ENCODE measurements at regions not wholly inside any gene's neighbourhood (a gene's known extent, or its start where the extent isn't known, plus 50 kb on each side); places are given as distances from the start of the nearest gene placed in this dataset.

DNA sequence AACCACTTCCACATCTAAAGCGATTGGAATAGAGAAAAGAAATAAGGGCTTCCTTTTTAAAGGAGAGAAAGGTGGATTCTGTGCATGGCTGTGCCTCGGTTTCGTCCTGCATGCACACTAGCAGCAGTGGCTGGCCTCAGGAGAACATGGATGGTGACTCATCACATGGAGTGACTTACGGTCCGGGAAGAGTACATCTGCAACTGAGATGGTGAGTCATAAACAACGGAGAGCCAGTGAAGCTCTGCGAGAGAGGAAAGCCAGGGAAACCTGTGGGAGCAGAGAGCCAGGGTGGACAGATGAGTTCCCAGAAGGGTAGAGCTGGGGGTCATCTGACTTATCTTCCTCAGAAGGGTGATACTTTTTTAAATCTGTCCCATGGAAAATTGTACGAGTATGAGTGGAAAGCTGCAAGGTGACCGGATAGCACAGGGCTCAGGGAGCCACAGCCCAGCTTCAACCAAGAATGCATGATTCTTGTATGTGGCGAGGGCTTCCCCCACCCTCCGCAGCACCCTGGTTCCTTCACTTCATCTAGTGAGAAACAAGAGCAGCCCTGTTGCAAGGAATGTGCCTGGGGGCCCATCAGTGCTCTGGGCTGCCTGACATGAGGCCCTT, 259.1 kb downstream of the KLF6 start (continued):
- 0 out of 2 replicates have a peak, but pooled peaks have one; percentile 29 for TF ChIP-seq NFE2L2 (IDR thresholded peaks at IDR 0.05; ENCODE audit: low read depth, low read length)
- peak; percentile 49 for TF ChIP-seq CEBPB (IDR thresholded peaks at IDR 0.05; ENCODE audit: low read depth, low read length)

DNA sequence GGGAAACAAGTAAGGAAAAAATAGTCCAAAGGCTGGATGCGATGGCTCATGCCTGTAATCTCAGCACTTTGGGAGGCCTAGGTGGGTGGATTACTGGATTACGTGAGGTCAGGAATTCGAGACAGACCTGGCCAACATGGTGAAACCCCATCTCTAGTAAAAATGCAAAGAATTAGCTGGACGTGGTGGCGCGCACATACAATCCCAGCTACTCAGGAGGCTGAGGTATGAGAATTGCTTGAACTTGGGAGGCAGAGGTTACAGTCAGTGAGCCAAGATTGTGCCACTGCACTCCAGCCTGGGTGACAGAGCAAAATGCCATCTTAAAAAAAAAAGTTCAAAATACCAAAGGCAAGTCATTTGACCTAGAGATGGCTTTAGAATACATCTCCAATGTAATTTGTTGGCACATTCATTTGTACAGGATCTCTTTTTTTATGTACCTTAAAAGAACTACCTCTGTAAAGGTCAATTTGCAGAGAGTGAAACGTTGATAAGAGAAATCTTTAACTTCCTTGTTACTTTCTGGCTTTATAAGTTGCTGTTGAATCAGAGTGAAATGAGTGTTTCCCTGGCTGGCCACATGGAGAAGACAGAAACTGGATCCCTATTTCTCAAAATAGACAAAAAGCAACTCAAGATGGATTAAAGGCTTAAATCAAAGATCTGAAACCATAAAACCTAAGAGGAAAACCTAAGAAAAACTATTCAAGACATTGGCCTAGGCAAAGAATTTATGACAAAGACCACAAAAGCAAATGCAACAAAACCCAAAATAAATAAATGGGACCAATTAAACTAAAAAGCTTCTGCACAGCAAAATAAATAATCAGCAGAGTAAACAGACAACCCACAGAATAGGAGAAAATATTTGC, 260.7 kb downstream of the KLF6 start:
- H4K5ac ChIP-seq (ENCODE audit: low read depth, low read length) = no peak overlapping the region
- CTCF ChIA-PET = interaction anchor here (0.9 kb wide), 1 partner anchor 1132 kb away, joined by 3 read pairs; no protein-coding TSS in a partner anchor
- H3K4me1 ChIP-seq (ENCODE audit: control insufficient read depth, insufficient read depth, low read length) = peaks cover 11% of the 10 kb centered on the region
- H3K9ac ChIP-seq (ENCODE audit: low read depth, low read length) = no peak overlapping the region
- no peak overlapping the region for H3K23ac ChIP-seq (ENCODE audit: low read depth, low read length)
- H4K20me1 ChIP-seq (ENCODE audit: insufficient read depth, low read length) = no peaks in the 10 kb centered on the region
- no peaks in the 10 kb centered on the region for H3K36me3 ChIP-seq (ENCODE audit: control insufficient read depth, insufficient read depth, low read length)
- BruUV-seq (replicated peaks) = no TSS peak
- H2BK5ac ChIP-seq (ENCODE audit: low read depth, low read length, poor library complexity, severe bottlenecking) = no peak overlapping the region
- DNase-seq (no peak), ATAC-seq (ENCODE audit: low read depth) (no peak)
- WGBS, 2 experiments (ENCODE audit: extremely low coverage in 2 of 2, insufficient read length in 1 of 2) = 100% methylated on average over 1 of the region's 7 CpGs; no CpG with 5 or more reads in 1 of the 2 experiments
- dilution Hi-C loops (cut with HindIII; ENCODE audit: low sequenced_read_pairs, unreplicated experiment) (no loop called here), in situ Hi-C loops (cut with MboI; ENCODE audit: low sequenced_read_pairs) (no loop called here), intact Hi-C loops (cut with micrococcal nuclease) (no loop called here)
- no peak overlapping the region for H2BK120ac ChIP-seq (ENCODE audit: low read depth, low read length)
- no peak overlapping the region for H3K4me2 ChIP-seq (ENCODE audit: low read depth, low read length)
- H3K4me3 ChIP-seq (ENCODE audit: insufficient read depth, low read depth, low read length) = no peak overlapping the region
- no peak for TF ChIP-seq CEBPB (IDR thresholded peaks at IDR 0.05; ENCODE audit: low read depth, low read length)
- no peak for TF ChIP-seq MAFK (IDR thresholded peaks at IDR 0.05; ENCODE audit: low read depth, low read length)
- no peak for TF ChIP-seq SMC3 (IDR thresholded peaks at IDR 0.05; ENCODE audit: low read depth, low read length)
- TF ChIP-seq RCOR1 (IDR thresholded peaks at IDR 0.05; ENCODE audit: insufficient replicate concordance, low read length) = no peak
- TF ChIP-seq MXI1 (IDR thresholded peaks at IDR 0.05; ENCODE audit: borderline replicate concordance, low read depth, low read length) = no peak
- TF ChIP-seq BHLHE40 (IDR thresholded peaks at IDR 0.05; ENCODE audit: low read depth, low read length) = no peak
- TF ChIP-seq, protein P1, sequence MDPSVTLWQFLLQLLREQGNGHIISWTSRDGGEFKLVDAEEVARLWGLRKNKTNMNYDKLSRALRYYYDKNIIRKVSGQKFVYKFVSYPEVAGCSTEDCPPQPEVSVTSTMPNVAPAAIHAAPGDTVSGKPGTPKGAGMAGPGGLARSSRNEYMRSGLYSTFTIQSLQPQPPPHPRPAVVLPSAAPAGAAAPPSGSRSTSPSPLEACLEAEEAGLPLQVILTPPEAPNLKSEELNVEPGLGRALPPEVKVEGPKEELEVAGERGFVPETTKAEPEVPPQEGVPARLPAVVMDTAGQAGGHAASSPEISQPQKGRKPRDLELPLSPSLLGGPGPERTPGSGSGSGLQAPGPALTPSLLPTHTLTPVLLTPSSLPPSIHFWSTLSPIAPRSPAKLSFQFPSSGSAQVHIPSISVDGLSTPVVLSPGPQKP (IDR thresholded peaks at IDR 0.05; ENCODE audit: borderline replicate concordance, low read depth, low read length) = no peak
- TF ChIP-seq MAZ (IDR thresholded peaks at IDR 0.05; ENCODE audit: borderline replicate concordance, low read depth, low read length) = no peak
- no peak for TF ChIP-seq RFX5 (IDR thresholded peaks at IDR 0.05; ENCODE audit: low read depth, low read length)
- no peak overlapping the region for H3K27ac ChIP-seq (ENCODE audit: insufficient read depth, low read length)
- H2BK20ac ChIP-seq (ENCODE audit: low read depth, low read length) = no peak overlapping the region
- no peak overlapping the region for H3K4ac ChIP-seq (ENCODE audit: low read depth, low read length)
- peak overlapping the region in 1 of 2 experiments; percentile 31; a peak in 1 of 4 replicates for H4K8ac ChIP-seq (ENCODE audit: low read depth in 2 of 2, low read length in 2 of 2)
- no peak overlapping the region for H2AFZ ChIP-seq (replicated peaks; ENCODE audit: low read length, poor library complexity)
- no peak overlapping the region for H3K56ac ChIP-seq (ENCODE audit: extremely low read depth, insufficient read depth, low read length)
- H2AK5ac ChIP-seq (ENCODE audit: low read depth, low read length) = peak overlapping the region; percentile 17; the same call in 1 of the 2 replicates
- H3K27me3 ChIP-seq (ENCODE audit: control insufficient read depth, insufficient read depth, low read length) = no peaks in the 10 kb centered on the region
- no peaks in the 10 kb centered on the region for H3K9me3 ChIP-seq (ENCODE audit: control insufficient read depth, insufficient read depth, low read length)
- H3K18ac ChIP-seq (ENCODE audit: low read depth, low read length) = no peak overlapping the region
- POLR2A ChIA-PET (ENCODE audit: unreplicated experiment) = no interaction called here
- peaks cover 16% of the 10 kb centered on the region for H3K9me1 ChIP-seq (ENCODE audit: insufficient read depth, low read length)
- 0 out of 2 replicates have a peak overlapping the region, but pooled peaks have one; percentile 11 for H3K14ac ChIP-seq (replicated peaks; ENCODE audit: low read depth, low read length)
- peak overlapping the region; percentile 17; the same call in 1 of the 3 replicates for H2BK15ac ChIP-seq (ENCODE audit: low read depth, low read length)
- H2AK9ac ChIP-seq (replicated peaks; ENCODE audit: low read depth, low read length, poor library complexity) = no peak overlapping the region
- no peak overlapping the region for H4K91ac ChIP-seq (ENCODE audit: insufficient read depth, low read depth, low read length)
- H3K79me1 ChIP-seq (ENCODE audit: low read depth in 1 of 2, low read length in 2 of 2) = peaks cover 0 to 5% of the 10 kb centered on the region in 2 experiments; a peak in 1 of 4 replicates
